AG04449 (cell line): ENCODE measurements at regions not wholly inside any gene's neighbourhood (a gene's known extent, or its start where the extent isn't known, plus 50 kb on each side); places are given as distances from the start of the nearest gene placed in this dataset.

ENCODE experiments used
- CTCF ChIA-PET: fragments of 350-600 bp; formaldehyde crosslinking; extraction: SDS; loops from one replicate; lab custom pipeline; 2021; ENCODE audit warnings: antibody characterized with exemption; lab: Yijun Ruan, JAX
- POLR2A ChIA-PET: fragments of 400-600, 350-600 bp; formaldehyde crosslinking; extraction: SDS; loops from one replicate; lab custom pipeline; 2020; ENCODE audit warnings: antibody characterized with exemption, inconsistent platforms; lab: Yijun Ruan, JAX
- DNase-seq: peaks from one replicate; pipeline ENCODE4 v3.0.0-alpha.2; 2010; ENCODE audit warnings: low read depth, low spot score
- H3K4me3 ChIP-seq: 2 replicates; pipeline ENCODE4 v1.5.1; 2011; ENCODE audit warnings: low read depth, mild to moderate bottlenecking, control low read depth, low read length
- CTCF ChIP-seq: IDR thresholded peaks from one replicate; pipeline ENCODE4 v1.5.1; 2011; ENCODE audit warnings: mild to moderate bottlenecking, moderate library complexity, low read length, control low read depth, inconsistent platforms; ENCODE audit not compliant: insufficient read depth; ENCODE audit errors: missing control alignments

GRCh38 chr1:87880764-87881163 lies 552.1 kb downstream of the LMO4 start:
- DNase-seq: no peak
- POLR2A ChIA-PET: no interaction called here
- no peak overlapping the region for H3K4me3 ChIP-seq
- no peak for TF ChIP-seq CTCF
- CTCF ChIA-PET: interaction anchor here (0.7 kb wide), 1 partner anchor 13 kb away, joined by 3 read pairs; no protein-coding TSS in a partner anchor

DNA sequence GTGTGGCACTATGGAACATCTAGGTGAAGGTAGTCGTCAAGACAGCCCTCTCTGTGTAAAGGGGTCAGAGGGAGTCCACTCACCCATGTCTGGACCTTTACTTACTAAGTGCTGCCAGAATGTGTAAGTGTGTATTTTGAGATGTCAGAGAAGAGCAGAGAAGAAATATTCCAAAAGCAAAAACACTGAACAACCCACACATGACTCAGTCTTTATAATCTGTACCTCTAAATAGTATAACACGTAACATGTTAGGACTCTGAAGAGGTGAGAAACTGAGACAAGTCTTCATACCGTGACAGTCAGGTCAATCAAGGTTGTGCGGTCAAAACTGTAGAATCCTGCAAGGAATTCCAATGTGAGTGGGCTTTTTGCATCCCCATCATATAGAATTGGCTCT lies 555.2 kb downstream of the LMO4 start:
- TF ChIP-seq CTCF: no peak
- H3K4me3 ChIP-seq: no peak overlapping the region
- POLR2A ChIA-PET: no interaction called here
- CTCF ChIA-PET: no interaction called here
- DNase-seq: no peak

DNA sequence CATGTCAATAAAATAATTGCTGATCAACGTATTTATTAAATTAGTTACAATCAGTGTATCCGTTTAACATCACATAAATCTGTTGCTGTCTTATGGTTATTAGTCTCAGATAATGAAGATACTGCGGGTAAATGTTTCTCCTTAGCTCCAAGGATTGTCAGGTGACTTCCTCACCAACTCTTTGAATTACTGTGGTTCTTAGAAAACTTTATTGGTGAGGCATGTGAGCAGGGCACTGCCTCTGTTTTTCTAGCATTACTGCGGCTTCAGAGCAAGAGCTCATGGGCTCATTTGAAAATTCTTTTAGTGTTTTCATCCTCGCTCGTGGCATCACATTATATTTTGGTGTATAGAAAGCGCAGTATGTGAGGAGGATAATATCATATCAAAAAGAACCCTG lies 555.9 kb downstream of the LMO4 start:
- TF ChIP-seq CTCF: no peak
- ChIA-PET CTCF (no interaction called here), POLR2A (no interaction called here)
- no peak for DNase-seq
- H3K4me3 ChIP-seq: no peak overlapping the region

DNA sequence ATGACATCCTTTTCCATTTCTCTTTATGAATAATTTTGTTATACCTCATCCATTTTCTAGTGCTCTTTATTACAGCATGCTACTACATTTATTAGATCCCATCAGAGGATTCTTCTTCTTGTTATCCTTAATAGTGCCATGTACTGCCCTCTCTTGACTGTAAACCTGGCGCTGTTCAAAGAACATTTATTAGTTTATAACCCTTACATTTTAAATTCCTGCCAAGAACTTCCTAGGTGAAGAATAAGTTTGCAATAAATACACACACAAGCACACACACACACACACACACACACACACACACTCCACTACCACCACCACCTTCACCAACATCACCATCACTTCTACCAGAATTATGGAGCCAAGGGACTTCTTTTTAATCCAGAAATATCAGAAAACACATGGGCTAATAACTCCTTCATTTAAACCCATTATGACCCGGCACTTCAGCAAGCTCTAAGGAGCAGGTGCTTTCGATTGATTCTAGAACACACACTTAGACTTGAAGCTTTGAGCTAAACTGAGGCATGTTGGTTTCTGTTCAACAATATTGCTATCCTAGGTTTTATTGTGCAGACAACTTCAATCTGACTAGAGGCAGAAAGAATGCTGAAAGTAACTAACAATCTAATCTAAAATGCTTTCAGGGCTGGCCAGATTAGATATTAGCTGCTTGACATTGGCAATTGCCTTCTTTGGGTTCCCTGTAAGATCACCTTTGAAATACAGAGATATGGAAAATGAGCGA lies 556.8 kb downstream of the LMO4 start:
- DNase-seq: no peak
- ChIA-PET POLR2A (no interaction called here), CTCF (no interaction called here)
- H3K4me3 ChIP-seq: no peak overlapping the region
- TF ChIP-seq CTCF: no peak

DNA sequence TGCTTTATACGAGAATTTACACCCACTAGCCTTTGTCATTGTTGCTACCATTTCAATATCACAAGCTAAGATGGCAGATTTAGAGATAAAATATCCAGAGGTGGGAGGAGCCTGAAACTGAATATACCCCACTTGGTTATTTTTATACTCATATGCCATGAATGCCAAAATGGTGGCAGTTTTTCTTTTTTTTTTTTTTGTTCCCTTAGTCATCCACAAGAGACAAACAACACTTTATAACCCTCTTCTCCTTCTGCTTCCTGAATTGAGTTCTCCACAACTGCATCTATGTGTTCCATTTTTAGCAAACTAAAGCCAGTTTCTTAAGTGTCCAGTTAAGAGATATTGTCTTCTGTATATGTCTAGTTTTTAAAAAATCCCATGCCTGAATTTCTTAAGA lies 558.4 kb downstream of the LMO4 start:
- DNase-seq: no peak
- POLR2A ChIA-PET: no interaction called here
- no peak for TF ChIP-seq CTCF
- CTCF ChIA-PET: no interaction called here
- H3K4me3 ChIP-seq: no peak overlapping the region

DNA sequence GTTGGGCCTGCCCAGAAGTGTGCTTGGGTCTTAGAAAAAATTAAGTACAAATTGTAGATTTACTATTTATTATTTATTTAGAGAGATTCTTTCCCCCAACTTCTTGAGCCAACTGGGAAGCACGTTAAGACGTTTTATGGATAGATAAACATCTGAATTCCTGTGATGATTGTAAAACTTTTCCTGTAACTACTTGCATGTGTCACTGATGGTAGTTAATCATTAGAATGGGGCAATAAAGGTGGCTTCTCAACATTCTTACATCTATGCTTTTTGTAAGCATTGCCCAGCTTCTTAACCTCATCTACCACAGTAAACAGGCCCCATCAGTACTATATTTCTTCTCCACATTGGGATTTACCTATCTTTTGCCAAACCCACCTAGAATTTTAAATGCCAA lies 559.8 kb downstream of the LMO4 start:
- CTCF ChIA-PET: no interaction called here
- TF ChIP-seq CTCF: no peak
- peak; percentile 19 for DNase-seq
- no peak overlapping the region for H3K4me3 ChIP-seq
- POLR2A ChIA-PET: no interaction called here
